Adrenal gland (tissue), 9 donors: ENCODE measurements at regions not wholly inside any gene's neighbourhood (a gene's known extent, or its start where the extent isn't known, plus 50 kb on each side); places are given as distances from the start of the nearest gene placed in this dataset.

ENCODE experiments used
- DNase-seq, 7 donors: peaks; one replicate each; pipeline ENCODE4 v3.0.0-alpha.2; 2019 to 2020
- H3K27ac ChIP-seq, 5 donors: fragments of 200-600 bp; sonication (generic) in 4 of 5; 1 replicate in 3 of 5; 2 replicates in 2 of 5; pipeline versions ENCODE4 v1.5.1 to v1.8.0; 2016 to 2020; ENCODE audit warnings: mild to moderate bottlenecking in 1 of 5
- H3K27me3 ChIP-seq: fragments of 200-600 bp; 2 replicates; pipeline ENCODE4 v1.8.0; 2021
- H3K36me3 ChIP-seq, 2 donors: fragments of 200-600 bp; replicated peaks in 1 of 2; 1 replicate in 1 of 2; 2 replicates in 1 of 2; pipeline versions ENCODE4 v1.5.1 to v1.8.0; 2018 to 2022
- H3K4me1 ChIP-seq, 2 donors: fragments of 200-600 bp; replicated peaks in 1 of 2; 1 replicate in 1 of 2; 2 replicates in 1 of 2; pipeline versions ENCODE4 v1.5.1 to v1.8.0; 2018 to 2021
- H3K4me3 ChIP-seq, 4 donors: fragments of 200-600 bp; sonication (generic) in 3 of 4; one replicate each; pipeline ENCODE4 v1.5.1; 2016 to 2018
- H3K9me3 ChIP-seq, 3 donors: fragments of 200-600 bp; sonication (generic) in 1 of 3; replicated peaks in 1 of 3; 1 replicate in 2 of 3; 2 replicates in 1 of 3; pipeline versions ENCODE4 v1.5.1 to v1.8.0; 2016 to 2021
- POLR2A ChIP-seq, 2 donors: fragments of 450-650 bp; IDR thresholded peaks; one replicate each; pipeline ENCODE4 v1.6.1; 2017; ENCODE audit warnings: antibody characterized with exemption in 2 of 2, mild to moderate bottlenecking in 2 of 2, moderate library complexity in 1 of 2
- WGBS, 4 donors: extraction: QIAGEN DNeasy Blood & Tissue Kit in 2 of 4; methylation state at CpG; one replicate each; pipeline versions ENCODE4 v1.1.5 to v1.1.7; 2013 to 2017; 5-methylcytosine and 5-hydroxymethylcytosine counted together
- intact Hi-C, 2 donors: fragments of 100-400 bp; cut with DNase I; formaldehyde crosslinking; loops; one replicate each; pipeline versions ENCODE4 v1.14.1 to v1.15.0; 2022 to 2023
- TF ChIP-seq, protein P1 (sequence below), 6 experiments: fragments of 450-650 bp in 4 of 6; fragments of 200-600 bp in 2 of 6; sonication (generic) in 1 of 6; IDR thresholded peaks; 1 replicate in 5 of 6; 2 replicates in 1 of 6; pipeline versions ENCODE4 v1.5.1 to v1.8.0; 2016 to 2021; ENCODE audit warnings: antibody characterized with exemption in 6 of 6, mild to moderate bottlenecking in 2 of 6, moderate library complexity in 1 of 6
- donor health status: healthy with polysubstance abuse.
- donor health status: Bipolar disorder and iron deficiency.
- donor health status: DM: yes; HTN: yes; CAD: no.
- donor health status: DM: no; HTN: no; CAD: no.
- donor health status: DM: no; HTN: no; CAD: no.

DNA sequence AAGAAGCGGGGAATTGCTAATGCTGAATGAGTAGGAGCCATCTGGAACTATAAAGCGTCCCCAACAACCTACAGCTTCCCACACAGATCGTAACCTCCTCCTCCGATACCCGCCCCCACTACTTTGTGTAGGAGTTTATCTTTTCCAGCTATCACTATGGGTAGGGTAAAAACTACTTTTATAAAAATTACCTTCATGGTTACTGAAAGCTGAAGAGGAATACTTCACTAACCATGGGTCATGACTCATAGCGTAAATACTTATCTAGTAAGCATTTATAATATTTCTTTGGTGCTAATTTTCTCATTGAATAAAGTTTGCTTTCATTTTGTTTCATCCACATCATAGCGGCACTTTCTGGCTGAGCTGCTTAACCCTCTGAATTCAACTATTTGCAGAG, 79.4 kb upstream of the TNIP3 start:
- H3K4me3 ChIP-seq: no peak overlapping the region
- intact Hi-C loops: no loop called here
- TF ChIP-seq, protein P1, sequence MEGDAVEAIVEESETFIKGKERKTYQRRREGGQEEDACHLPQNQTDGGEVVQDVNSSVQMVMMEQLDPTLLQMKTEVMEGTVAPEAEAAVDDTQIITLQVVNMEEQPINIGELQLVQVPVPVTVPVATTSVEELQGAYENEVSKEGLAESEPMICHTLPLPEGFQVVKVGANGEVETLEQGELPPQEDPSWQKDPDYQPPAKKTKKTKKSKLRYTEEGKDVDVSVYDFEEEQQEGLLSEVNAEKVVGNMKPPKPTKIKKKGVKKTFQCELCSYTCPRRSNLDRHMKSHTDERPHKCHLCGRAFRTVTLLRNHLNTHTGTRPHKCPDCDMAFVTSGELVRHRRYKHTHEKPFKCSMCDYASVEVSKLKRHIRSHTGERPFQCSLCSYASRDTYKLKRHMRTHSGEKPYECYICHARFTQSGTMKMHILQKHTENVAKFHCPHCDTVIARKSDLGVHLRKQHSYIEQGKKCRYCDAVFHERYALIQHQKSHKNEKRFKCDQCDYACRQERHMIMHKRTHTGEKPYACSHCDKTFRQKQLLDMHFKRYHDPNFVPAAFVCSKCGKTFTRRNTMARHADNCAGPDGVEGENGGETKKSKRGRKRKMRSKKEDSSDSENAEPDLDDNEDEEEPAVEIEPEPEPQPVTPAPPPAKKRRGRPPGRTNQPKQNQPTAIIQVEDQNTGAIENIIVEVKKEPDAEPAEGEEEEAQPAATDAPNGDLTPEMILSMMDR (IDR thresholded peaks at IDR 0.05): no peak
- TF ChIP-seq POLR2A (IDR thresholded peaks at IDR 0.05): no peak
- no peak overlapping the region for H3K27ac ChIP-seq
- no peaks in the 10 kb centered on the region for H3K4me1 ChIP-seq
- DNase-seq: no peak
- H3K27me3 ChIP-seq: no peaks in the 10 kb centered on the region
- WGBS, 4 donors: 85 to 91% (median 85%) methylated on average over 7 of the region's 7 CpGs
- H3K9me3 ChIP-seq: no peaks in the 10 kb centered on the region
- no peaks in the 10 kb centered on the region for H3K36me3 ChIP-seq

DNA sequence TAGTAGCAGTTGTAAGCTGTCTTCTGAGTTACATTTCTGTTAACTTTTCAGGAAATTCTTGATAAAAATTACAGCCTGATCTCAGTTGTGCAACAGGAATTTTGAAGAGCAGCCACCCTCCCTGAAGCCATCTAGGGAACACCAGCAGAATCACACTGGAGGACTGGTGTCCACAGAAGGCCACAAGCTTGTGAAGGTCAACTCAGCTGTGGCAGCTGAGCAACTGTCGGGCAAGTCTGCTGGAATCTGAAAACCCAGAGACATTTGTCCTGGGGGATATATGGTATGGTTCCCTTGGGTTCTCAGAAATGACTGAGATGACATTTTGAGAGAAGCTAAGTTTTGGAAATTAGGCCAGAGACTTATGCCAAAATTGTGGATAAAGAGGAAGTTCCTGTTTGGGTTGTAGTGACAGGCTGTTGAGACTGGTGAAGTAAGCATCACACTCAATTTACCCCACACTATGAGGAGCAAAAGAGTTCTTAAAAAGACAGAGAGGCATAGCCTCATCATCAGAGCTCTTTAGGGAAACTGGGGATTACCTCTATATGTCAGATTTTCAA, 78.1 kb upstream of the TNIP3 start:
- H3K27ac ChIP-seq: no peak overlapping the region
- H3K4me1 ChIP-seq: no peaks in the 10 kb centered on the region
- 59 to 80% (median 73%) methylated on average over 1 of the region's 1 CpG for WGBS, 4 donors
- TF ChIP-seq, protein P1 (IDR thresholded peaks at IDR 0.05): no peak
- no peak for TF ChIP-seq POLR2A (IDR thresholded peaks at IDR 0.05)
- H3K27me3 ChIP-seq: no peaks in the 10 kb centered on the region
- intact Hi-C loops: no loop called here
- H3K9me3 ChIP-seq: no peaks in the 10 kb centered on the region
- no peak overlapping the region for H3K4me3 ChIP-seq
- peak in 1 of 7 donors; percentile 24 for DNase-seq
- no peaks in the 10 kb centered on the region for H3K36me3 ChIP-seq

DNA sequence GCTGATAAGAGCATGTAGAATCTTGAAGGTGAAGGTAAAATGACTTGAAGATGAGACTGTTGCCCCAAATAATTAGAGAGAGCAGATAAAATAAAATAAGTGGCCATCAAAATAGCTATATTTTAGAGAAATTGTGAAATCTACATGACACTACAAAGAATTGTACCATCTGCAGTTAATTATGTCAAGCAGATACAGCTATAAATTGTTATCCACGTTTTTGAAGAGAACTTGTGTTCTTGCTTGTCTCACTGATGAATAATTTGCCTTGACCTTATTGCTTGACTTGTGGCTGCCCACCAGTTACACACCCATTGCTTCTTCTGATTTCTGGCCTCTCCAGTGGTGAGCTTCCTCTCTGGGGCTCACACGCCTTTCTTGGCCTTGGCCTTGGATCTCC, 75.8 kb upstream of the TNIP3 start:
- Histone ChIP-seq H3K36me3 (no peaks in the 10 kb centered on the region), H3K27me3 (no peaks in the 10 kb centered on the region), H3K9me3 (no peaks in the 10 kb centered on the region), H3K4me3 (no peak overlapping the region), H3K4me1 (no peaks in the 10 kb centered on the region), H3K27ac (no peak overlapping the region)
- intact Hi-C loops: no loop called here
- 28 to 37% (median 32%) methylated on average over 2 of the region's 2 CpGs for WGBS, 4 donors
- no peak for TF ChIP-seq POLR2A (IDR thresholded peaks at IDR 0.05)
- TF ChIP-seq, protein P1 (IDR thresholded peaks at IDR 0.05): no peak
- no peak for DNase-seq

DNA sequence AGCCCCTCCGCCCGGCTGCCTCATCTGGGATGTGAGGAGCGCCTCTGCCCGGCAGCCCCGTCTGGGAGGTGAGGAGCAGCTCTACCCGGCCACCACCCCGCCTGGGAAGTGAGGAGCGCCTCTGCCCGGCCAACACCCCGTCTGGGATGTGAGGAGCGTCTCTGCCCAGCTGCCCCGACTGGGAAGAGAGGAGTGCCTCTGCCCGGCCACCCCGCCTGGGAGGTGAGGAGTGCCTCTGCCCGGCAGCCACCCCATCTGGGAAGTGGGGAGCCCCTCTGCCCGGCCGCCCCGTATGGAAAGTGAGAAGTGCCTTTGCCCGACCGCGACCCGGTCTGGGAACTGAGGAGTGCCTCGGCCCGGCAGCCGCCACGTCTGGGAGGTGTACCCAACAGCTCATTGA, 74.3 kb upstream of the TNIP3 start:
- 91 to 97% (median 93%) methylated on average over 8 to 26 of the region's 26 CpGs for WGBS, 4 donors
- no peak for DNase-seq
- intact Hi-C loops: no loop called here
- H3K36me3 ChIP-seq: no peaks in the 10 kb centered on the region
- H3K9me3 ChIP-seq: no peaks in the 10 kb centered on the region
- no peak overlapping the region for H3K4me3 ChIP-seq
- no peaks in the 10 kb centered on the region for H3K27me3 ChIP-seq
- H3K4me1 ChIP-seq: no peaks in the 10 kb centered on the region
- TF ChIP-seq, protein P1 (IDR thresholded peaks at IDR 0.05): no peak
- no peak for TF ChIP-seq POLR2A (IDR thresholded peaks at IDR 0.05)
- H3K27ac ChIP-seq: no peak overlapping the region
